Osteocyte (in vitro differentiated cells): ENCODE measurements at regions not wholly inside any gene's neighbourhood (a gene's known extent, or its start where the extent isn't known, plus 50 kb on each side); places are given as distances from the start of the nearest gene placed in this dataset.

Experiments used
- DNase-seq: peaks from one replicate; pipeline ENCODE4 v3.0.0; 2021; ENCODE audit warnings: mixed read lengths; ENCODE audit not compliant: unreplicated experiment; ENCODE audit errors: extremely low spot score
- H3K27ac Mint-ChIP-seq: one replicate; pipeline ENCODE4 v1.8.0; 2021; ENCODE audit warnings: mild to moderate bottlenecking, mixed read lengths; ENCODE audit not compliant: unreplicated experiment
- H3K27me3 Mint-ChIP-seq: one replicate; pipeline ENCODE4 v1.8.0; 2021; ENCODE audit warnings: mixed read lengths; ENCODE audit not compliant: unreplicated experiment
- H3K36me3 Mint-ChIP-seq: one replicate; pipeline ENCODE4 v1.8.0; 2021; ENCODE audit warnings: mixed read lengths; ENCODE audit not compliant: unreplicated experiment
- H3K4me1 Mint-ChIP-seq: one replicate; pipeline ENCODE4 v1.8.0; 2021; ENCODE audit warnings: mixed read lengths; ENCODE audit not compliant: unreplicated experiment
- H3K4me3 Mint-ChIP-seq: one replicate; pipeline ENCODE4 v1.8.0; 2021; ENCODE audit warnings: mild to moderate bottlenecking, moderate library complexity, mixed read lengths; ENCODE audit not compliant: unreplicated experiment
- H3K9me3 Mint-ChIP-seq: one replicate; pipeline ENCODE4 v1.8.0; 2021; ENCODE audit warnings: mixed read lengths; ENCODE audit not compliant: unreplicated experiment
- TF ChIP-seq, protein P1 (sequence below): fragments of 200-600 bp; sonication (generic); IDR thresholded peaks from 2 replicates; pipeline ENCODE4 v1.5.0; 2021; ENCODE audit warnings: antibody characterized with exemption, mild to moderate bottlenecking, moderate library complexity

DNA sequence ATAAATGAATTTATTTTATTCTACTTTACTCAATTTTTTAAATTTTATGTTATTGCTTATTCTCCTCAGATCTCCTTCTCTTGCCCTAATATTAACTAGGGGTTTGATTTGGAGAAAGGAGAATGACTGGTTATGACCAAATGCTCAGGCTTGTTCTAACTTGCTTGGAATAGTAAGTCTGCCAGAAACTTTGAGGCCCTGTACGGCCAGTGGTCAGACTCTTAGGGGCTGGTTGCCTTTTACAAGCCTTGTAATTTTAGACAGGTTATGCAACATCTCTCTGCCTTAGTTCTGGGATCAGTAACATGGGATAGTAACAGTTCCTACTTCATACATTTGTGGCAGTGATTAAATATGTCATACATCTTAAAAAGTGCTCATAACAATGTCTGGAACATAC, 279.5 kb downstream of the DUSP10 start:
- no peaks in the 10 kb centered on the region for H3K9me3 Mint-ChIP-seq
- peaks cover 32% of the 10 kb centered on the region for H3K27me3 Mint-ChIP-seq
- no peaks in the 10 kb centered on the region for H3K4me1 Mint-ChIP-seq
- no peak overlapping the region for H3K4me3 Mint-ChIP-seq
- TF ChIP-seq, protein P1, sequence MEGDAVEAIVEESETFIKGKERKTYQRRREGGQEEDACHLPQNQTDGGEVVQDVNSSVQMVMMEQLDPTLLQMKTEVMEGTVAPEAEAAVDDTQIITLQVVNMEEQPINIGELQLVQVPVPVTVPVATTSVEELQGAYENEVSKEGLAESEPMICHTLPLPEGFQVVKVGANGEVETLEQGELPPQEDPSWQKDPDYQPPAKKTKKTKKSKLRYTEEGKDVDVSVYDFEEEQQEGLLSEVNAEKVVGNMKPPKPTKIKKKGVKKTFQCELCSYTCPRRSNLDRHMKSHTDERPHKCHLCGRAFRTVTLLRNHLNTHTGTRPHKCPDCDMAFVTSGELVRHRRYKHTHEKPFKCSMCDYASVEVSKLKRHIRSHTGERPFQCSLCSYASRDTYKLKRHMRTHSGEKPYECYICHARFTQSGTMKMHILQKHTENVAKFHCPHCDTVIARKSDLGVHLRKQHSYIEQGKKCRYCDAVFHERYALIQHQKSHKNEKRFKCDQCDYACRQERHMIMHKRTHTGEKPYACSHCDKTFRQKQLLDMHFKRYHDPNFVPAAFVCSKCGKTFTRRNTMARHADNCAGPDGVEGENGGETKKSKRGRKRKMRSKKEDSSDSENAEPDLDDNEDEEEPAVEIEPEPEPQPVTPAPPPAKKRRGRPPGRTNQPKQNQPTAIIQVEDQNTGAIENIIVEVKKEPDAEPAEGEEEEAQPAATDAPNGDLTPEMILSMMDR = no peak
- DNase-seq = no peak
- H3K36me3 Mint-ChIP-seq = no peaks in the 10 kb centered on the region
- H3K27ac Mint-ChIP-seq = no peak overlapping the region

DNA sequence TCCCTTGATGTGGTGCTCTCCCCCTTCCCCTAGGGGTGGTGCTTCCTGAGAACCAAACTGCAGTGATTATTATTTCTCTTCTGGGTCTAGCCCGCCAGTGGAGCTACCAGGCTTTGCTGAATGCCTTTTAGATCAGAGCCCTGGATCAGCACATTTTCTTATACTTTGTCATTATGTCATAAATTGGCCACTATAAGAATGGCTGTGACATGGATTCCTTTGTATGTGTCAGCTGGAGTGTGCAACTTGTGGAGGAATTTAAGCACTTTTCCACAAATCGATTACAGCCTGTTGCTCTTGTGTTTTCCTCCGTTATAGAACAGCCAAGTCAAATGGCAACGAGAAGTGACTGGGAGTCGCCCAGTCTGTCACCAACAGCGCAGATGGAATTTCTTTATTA, 273.3 kb downstream of the DUSP10 start:
- H3K9me3 Mint-ChIP-seq = no peaks in the 10 kb centered on the region
- no peaks in the 10 kb centered on the region for H3K4me1 Mint-ChIP-seq
- no peak for DNase-seq
- no peak overlapping the region for H3K4me3 Mint-ChIP-seq
- H3K27me3 Mint-ChIP-seq = peaks cover 49% of the 10 kb centered on the region
- no peaks in the 10 kb centered on the region for H3K36me3 Mint-ChIP-seq
- TF ChIP-seq, protein P1 = no peak
- no peak overlapping the region for H3K27ac Mint-ChIP-seq

DNA sequence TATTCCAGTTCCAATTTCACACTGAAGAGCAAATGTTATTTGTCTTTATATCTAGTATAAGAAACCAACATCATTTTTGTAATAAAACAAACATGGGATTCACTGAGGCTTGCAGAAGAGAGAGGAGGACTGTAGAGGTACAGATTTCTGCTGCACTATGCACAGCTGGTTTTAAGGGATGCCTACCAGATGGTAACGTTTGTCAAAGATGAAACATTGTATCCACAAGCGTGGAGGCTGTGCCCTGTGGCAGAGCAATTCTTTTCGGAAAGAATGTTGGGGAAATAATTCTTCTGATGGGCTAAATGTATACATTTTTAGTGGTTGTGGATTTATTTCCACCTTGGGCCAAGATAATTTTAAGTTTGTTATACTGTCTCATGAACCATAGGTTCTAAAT, 272.4 kb downstream of the DUSP10 start:
- Mint-ChIP-seq H3K27me3 (peaks cover 51% of the 10 kb centered on the region), H3K4me1 (no peaks in the 10 kb centered on the region), H3K27ac (no peak overlapping the region), H3K4me3 (no peak overlapping the region), H3K9me3 (no peaks in the 10 kb centered on the region), H3K36me3 (no peaks in the 10 kb centered on the region)
- TF ChIP-seq, protein P1 = no peak
- DNase-seq = no peak

DNA sequence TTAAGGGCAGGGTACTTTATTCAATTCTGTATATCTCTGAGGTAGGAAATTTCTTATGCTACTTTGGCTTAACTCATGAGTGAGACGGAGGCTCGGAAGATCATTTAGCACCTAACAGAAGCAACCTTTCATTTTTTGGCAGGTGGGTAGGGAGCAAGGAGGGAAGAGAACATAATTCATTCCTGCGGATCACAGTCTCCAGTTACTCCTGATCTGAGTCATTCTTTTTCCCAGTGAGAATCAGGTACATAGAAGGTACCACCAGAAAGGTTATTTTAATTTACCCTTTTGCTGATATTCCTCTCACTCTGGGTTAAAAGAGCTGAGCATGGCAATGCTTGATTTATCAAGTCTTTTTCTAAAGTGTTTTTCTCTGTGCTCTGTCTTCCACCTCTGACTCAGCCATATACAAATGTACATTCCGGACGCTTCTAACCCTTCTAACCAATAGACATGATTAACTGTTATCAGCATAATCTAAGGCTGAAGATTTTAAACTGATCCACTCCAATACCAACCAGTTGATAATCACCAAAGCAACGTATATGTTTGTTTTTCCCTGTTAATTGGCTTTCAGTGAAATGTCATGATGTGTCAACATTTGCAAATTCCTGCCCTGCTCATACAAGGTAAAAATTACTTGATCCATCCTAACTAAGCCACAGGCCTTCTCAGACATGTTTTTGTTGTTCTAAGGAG, 271.7 kb downstream of the DUSP10 start:
- TF ChIP-seq, protein P1 = no peak
- Mint-ChIP-seq H3K9me3 (no peaks in the 10 kb centered on the region), H3K4me3 (no peak overlapping the region), H3K27me3 (peaks cover 51% of the 10 kb centered on the region), H3K4me1 (no peaks in the 10 kb centered on the region), H3K27ac (no peak overlapping the region), H3K36me3 (no peaks in the 10 kb centered on the region)
- DNase-seq = no peak

DNA sequence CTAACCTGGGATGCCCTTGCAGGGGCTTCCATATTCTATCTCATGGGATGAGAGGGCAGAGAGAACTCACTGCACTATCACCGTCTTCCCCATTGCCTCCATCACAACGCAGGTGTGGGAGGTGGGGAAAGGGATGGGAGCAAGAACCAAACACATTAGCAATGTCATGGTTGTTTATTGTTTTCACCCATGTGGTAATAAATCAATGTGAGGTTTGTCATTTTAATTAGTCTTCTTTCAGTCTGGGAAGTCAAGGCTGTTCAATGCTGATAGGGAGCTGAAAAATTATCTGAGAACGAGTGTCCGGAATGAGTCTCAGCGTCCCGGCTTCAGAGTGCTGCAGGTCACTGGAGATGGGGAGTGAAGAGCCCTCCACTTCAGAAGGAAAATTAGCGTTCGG, 268.5 kb downstream of the DUSP10 start:
- peaks cover 54% of the 10 kb centered on the region for H3K27me3 Mint-ChIP-seq
- no peak for DNase-seq
- H3K4me1 Mint-ChIP-seq = peaks cover 5% of the 10 kb centered on the region
- H3K27ac Mint-ChIP-seq = no peak overlapping the region
- no peaks in the 10 kb centered on the region for H3K36me3 Mint-ChIP-seq
- H3K9me3 Mint-ChIP-seq = no peaks in the 10 kb centered on the region
- TF ChIP-seq, protein P1 = no peak
- no peak overlapping the region for H3K4me3 Mint-ChIP-seq
